OCI-LY7 (cell line): ENCODE measurements at regions not wholly inside any gene's neighbourhood (a gene's known extent, or its start where the extent isn't known, plus 50 kb on each side); places are given as distances from the start of the nearest gene placed in this dataset.

Experiments used
- CTCF ChIP-seq: fragments of 200-600 bp; sonication (generic); conservative IDR thresholded peaks from 2 replicates; pipeline ENCODE4 v1.5.1; 2014; ENCODE audit warnings: mild to moderate bottlenecking, antibody characterized with exemption, low read length, moderate library complexity, mixed read lengths
- EZH2phosphoT487 ChIP-seq: fragments of 200-600 bp; sonication (generic); IDR thresholded peaks from 2 replicates; pipeline ENCODE4 v1.6.1; 2018; ENCODE audit warnings: low read depth, borderline replicate concordance, mild to moderate bottlenecking, mixed run types, antibody characterized with exemption, low read length, moderate library complexity, mixed read lengths

GRCh38 chr13:99798756-99799155, 172.8 kb downstream of the ZIC5 start:
- no peak for TF ChIP-seq CTCF
- no peak for TF ChIP-seq EZH2phosphoT487
